Upper lobe of left lung (tissue), 4 donors: ENCODE measurements at regions not wholly inside any gene's neighbourhood (a gene's known extent, or its start where the extent isn't known, plus 50 kb on each side); places are given as distances from the start of the nearest gene placed in this dataset.

Experiments
- CTCF ChIP-seq, 6 experiments: fragments of 450-650 bp in 4 of 6; fragments of 200-600 bp in 2 of 6; sonication (generic) in 2 of 6; IDR thresholded peaks; one replicate each; pipeline ENCODE4 v1.5.1; 2016 to 2019; ENCODE audit warnings: antibody characterized with exemption in 6 of 6
- EP300 ChIP-seq, 4 donors: sonication (generic); formaldehyde crosslinking; IDR thresholded peaks; one replicate each; pipeline ENCODE4 v1.5.1; 2017; ENCODE audit warnings: antibody characterized with exemption in 4 of 4, control low read depth in 2 of 4
- POLR2A ChIP-seq, 4 donors: fragments of 450-650 bp; IDR thresholded peaks; one replicate each; pipeline ENCODE4 v1.5.1; 2016 to 2017; ENCODE audit warnings: antibody characterized with exemption in 4 of 4, mild to moderate bottlenecking in 2 of 4
- POLR2AphosphoS5 ChIP-seq, 2 donors: sonication (generic); formaldehyde crosslinking; IDR thresholded peaks; one replicate each; pipeline ENCODE4 v1.5.1; 2017; ENCODE audit warnings: antibody characterized with exemption in 2 of 2

- TF ChIP-seq CTCF (IDR thresholded peaks at IDR 0.05), result no peak
- TF ChIP-seq POLR2A (IDR thresholded peaks at IDR 0.05), result no peak
- no peak for TF ChIP-seq EP300 (IDR thresholded peaks at IDR 0.05)
- no peak for TF ChIP-seq POLR2AphosphoS5 (IDR thresholded peaks at IDR 0.05)
Measured at GRCh38 chr6:18058429-18058828, 64.0 kb downstream of the NHLRC1 start.
